Gastrocnemius medialis (tissue), 4 donors: ENCODE measurements at regions not wholly inside any gene's neighbourhood (a gene's known extent, or its start where the extent isn't known, plus 50 kb on each side); places are given as distances from the start of the nearest gene placed in this dataset.

Experiments used
- ATAC-seq, 2 donors: fragments of 150-250 bp; one replicate each; pipeline ENCODE4 v1.9.1; 2016
- DNase-seq, 2 donors: peaks; one replicate each; pipeline ENCODE4 v3.0.0-alpha.2; 2019
- H3K27ac ChIP-seq, 4 donors: fragments of 200-600 bp; sonication (generic); 1 replicate in 1 of 4; 2 replicates in 3 of 4; pipeline ENCODE4 v1.5.1; 2016 to 2018; ENCODE audit warnings: mild to moderate bottlenecking in 2 of 4, moderate library complexity in 1 of 4
- H3K27me3 ChIP-seq, 3 donors: fragments of 200-600 bp; sonication (generic) in 2 of 3; 1 replicate in 1 of 3; 2 replicates in 2 of 3; pipeline versions ENCODE4 v1.5.1 to v1.6.0; 2016 to 2019; ENCODE audit warnings: mild to moderate bottlenecking in 1 of 3, moderate library complexity in 1 of 3
- H3K36me3 ChIP-seq, 2 donors: fragments of 200-600 bp; sonication (generic) in 1 of 2; one replicate each; pipeline ENCODE4 v1.5.1; 2017 to 2018
- H3K4me1 ChIP-seq, 2 donors: fragments of 200-600 bp; sonication (generic) in 1 of 2; one replicate each; pipeline ENCODE4 v1.5.1; 2016 to 2017; ENCODE audit warnings: mild to moderate bottlenecking in 2 of 2
- H3K4me3 ChIP-seq, 4 donors: fragments of 200-600 bp; sonication (generic) in 3 of 4; 1 replicate in 1 of 4; 2 replicates in 3 of 4; pipeline ENCODE4 v1.5.1; 2016 to 2019; ENCODE audit warnings: mild to moderate bottlenecking in 2 of 4
- H3K9me3 ChIP-seq, 3 donors: fragments of 200-600 bp; sonication (generic) in 2 of 3; 1 replicate in 1 of 3; 2 replicates in 2 of 3; pipeline ENCODE4 v1.5.1; 2016 to 2019
- POLR2A ChIP-seq, 2 donors: fragments of 450-650 bp; IDR thresholded peaks; one replicate each; pipeline ENCODE4 v1.6.1; 2017; ENCODE audit warnings: antibody characterized with exemption in 2 of 2, mild to moderate bottlenecking in 2 of 2, moderate library complexity in 2 of 2
- in situ Hi-C, 4 donors: fragments of 200-750 bp; cut with MboI; loops; one replicate each; pipeline versions ENCODE4 v1.15.0 to v1.8.0; 2017; ENCODE audit warnings: low sequenced_read_pairs in 4 of 4
- intact Hi-C: fragments of 100-400 bp; cut with DNase I; formaldehyde crosslinking; loops from one replicate; pipeline ENCODE4 v1.15.1; 2023; ENCODE audit warnings: low total_unique reads
- TF ChIP-seq, protein P1 (sequence below), 5 experiments: fragments of 450-650 bp in 3 of 5; fragments of 200-600 bp in 2 of 5; sonication (generic) in 2 of 5; IDR thresholded peaks in 4 of 5; conservative IDR thresholded peaks in 1 of 5; 1 replicate in 4 of 5; 2 replicates in 1 of 5; pipeline ENCODE4 v1.5.1; 2016 to 2019; ENCODE audit warnings: antibody characterized with exemption in 5 of 5, mild to moderate bottlenecking in 3 of 5, moderate library complexity in 3 of 5

DNA sequence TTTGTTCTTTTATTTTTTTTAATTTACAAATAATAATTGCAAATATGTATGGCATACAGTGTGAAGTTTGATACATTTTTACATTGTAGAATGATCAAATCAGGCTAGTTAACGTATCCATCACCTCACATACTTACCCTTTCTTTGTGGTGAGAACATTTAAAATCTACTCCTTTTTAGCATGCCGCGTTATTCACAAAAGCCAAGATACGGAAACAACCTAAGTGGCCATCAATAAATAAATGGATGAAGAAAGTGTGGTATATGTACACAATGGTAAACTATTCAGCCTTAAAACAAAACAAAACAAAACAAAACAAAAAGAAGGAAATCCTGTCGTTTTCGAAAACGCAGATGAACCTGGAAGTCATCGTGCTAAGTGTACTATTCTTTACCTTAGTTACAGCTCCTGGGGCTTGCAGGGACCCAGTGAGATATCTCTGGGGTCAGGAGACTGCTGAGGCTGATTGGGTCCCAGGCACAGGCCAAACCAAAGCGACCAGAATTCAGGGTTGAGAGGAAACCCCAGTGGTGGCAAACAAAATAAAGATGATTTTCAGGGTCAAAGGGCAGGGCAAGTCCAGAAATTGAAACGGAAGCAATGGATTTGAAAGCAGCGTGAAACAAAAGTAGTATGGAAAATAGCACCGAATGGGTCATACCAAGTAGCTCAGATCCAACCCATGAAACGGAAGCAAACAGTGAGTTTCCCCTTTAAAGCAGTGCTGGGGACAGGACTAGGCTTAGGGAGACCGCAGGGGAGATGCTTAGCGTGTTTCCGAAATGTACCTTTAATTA, 188.2 kb downstream of the PLPP3 start:
- no peak overlapping the region for H3K4me3 ChIP-seq
- no peaks in the 10 kb centered on the region for H3K27me3 ChIP-seq
- H3K9me3 ChIP-seq: no peaks in the 10 kb centered on the region
- TF ChIP-seq POLR2A (IDR thresholded peaks at IDR 0.05): no peak
- TF ChIP-seq, protein P1, sequence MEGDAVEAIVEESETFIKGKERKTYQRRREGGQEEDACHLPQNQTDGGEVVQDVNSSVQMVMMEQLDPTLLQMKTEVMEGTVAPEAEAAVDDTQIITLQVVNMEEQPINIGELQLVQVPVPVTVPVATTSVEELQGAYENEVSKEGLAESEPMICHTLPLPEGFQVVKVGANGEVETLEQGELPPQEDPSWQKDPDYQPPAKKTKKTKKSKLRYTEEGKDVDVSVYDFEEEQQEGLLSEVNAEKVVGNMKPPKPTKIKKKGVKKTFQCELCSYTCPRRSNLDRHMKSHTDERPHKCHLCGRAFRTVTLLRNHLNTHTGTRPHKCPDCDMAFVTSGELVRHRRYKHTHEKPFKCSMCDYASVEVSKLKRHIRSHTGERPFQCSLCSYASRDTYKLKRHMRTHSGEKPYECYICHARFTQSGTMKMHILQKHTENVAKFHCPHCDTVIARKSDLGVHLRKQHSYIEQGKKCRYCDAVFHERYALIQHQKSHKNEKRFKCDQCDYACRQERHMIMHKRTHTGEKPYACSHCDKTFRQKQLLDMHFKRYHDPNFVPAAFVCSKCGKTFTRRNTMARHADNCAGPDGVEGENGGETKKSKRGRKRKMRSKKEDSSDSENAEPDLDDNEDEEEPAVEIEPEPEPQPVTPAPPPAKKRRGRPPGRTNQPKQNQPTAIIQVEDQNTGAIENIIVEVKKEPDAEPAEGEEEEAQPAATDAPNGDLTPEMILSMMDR (IDR thresholded peaks at IDR 0.05 in 4 of 5, conservative IDR thresholded peaks at IDR 0.05 in 1 of 5): no peak
- no peak for DNase-seq
- ATAC-seq: no peak
- intact Hi-C loops: no loop called here
- in situ Hi-C loops: no loop called here
- no peaks in the 10 kb centered on the region for H3K36me3 ChIP-seq
- H3K4me1 ChIP-seq: peaks cover 0 to 5% of the 10 kb centered on the region in 2 donors
- H3K27ac ChIP-seq: no peak overlapping the region

DNA sequence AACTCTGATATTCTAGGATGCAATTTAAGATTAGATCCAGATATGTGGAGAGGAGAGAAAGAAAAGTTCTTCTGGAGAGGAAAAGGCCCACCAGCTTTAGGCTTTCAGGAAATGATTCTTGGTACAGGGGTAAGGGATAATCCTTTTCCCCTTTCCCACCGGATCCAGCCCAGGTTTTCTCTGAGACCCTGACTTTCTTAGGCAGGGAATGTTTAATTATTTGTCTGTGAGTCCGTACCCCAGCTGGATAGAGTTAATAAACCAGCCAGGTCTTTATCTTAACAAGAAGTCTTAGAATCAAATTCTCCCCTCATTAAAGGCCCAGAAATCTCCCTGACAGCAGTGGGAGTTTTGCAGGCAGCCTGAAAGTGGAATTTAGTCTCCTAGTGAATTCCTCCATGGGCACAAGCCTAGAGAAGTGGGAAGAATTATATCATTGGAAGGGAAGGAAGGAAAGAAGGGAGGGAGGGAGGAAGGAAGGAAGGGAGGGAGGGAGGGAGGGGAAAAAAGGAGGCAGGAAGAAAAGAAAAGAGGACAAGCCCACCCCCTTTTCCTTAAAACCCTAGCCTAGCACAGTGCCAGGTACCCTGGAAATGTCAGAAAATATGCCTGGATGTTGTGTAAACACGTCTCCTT, 189.0 kb downstream of the PLPP3 start:
- no peaks in the 10 kb centered on the region for H3K9me3 ChIP-seq
- H3K36me3 ChIP-seq: no peaks in the 10 kb centered on the region
- no peak overlapping the region for H3K27ac ChIP-seq
- no peak overlapping the region for H3K4me3 ChIP-seq
- in situ Hi-C loops (no loop called here), intact Hi-C loops (no loop called here)
- DNase-seq: no peak
- TF ChIP-seq, protein P1 (IDR thresholded peaks at IDR 0.05 in 4 of 5, conservative IDR thresholded peaks at IDR 0.05 in 1 of 5): no peak
- no peak for TF ChIP-seq POLR2A (IDR thresholded peaks at IDR 0.05)
- no peaks in the 10 kb centered on the region for H3K27me3 ChIP-seq
- H3K4me1 ChIP-seq: peaks cover 0 to 4% of the 10 kb centered on the region in 2 donors
- no peak for ATAC-seq

DNA sequence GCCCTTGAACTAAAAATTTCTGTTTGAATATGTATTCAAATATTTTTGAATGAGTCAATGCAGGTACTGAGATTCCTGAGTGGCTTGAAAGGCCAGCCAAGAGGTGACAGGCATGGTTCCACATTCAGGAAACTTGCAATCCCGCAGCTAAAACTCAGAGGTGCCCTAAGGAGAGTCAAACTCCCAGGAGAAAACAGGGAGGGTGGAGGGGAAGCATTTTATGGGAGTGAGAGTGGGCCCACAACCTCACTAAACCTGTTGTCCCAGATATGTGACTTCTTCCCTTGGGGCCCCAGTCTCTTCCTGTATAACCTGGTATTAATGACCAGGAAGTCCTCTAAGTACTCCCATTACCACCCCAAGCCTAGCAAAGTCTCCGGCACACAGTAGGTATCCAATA, 189.6 kb downstream of the PLPP3 start:
- in situ Hi-C loops: no loop called here

DNA sequence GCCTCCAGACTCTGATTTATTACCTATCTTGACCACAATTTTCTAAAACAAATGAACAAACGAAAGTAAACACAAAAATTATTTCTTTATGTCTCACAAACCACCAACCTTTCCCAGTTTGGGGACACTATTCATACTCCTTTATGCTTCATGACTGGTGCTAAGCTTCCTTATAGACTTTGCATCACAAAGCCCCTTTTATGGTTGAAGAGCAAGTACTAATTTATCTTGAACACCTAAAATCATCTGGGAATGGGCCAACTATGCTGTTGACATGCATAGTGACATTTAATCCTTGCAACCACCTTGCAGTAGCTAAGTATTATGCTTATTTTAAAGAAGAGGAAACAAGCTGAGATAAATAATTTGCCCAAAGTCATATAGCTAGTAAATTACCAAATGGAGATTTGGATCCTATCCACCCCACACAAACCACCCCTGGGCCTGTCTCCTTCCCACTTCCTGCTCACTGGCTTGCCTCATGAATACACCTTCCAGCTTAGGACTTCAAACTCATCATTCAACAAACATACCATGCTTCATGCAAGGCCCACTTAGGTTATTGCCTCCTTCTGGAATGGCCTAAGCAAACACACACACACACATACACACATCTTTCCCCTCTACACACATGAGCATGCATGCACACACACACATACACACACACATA, 192.2 kb downstream of the PLPP3 start:
- no peak for TF ChIP-seq POLR2A (IDR thresholded peaks at IDR 0.05)
- TF ChIP-seq, protein P1 (IDR thresholded peaks at IDR 0.05 in 4 of 5, conservative IDR thresholded peaks at IDR 0.05 in 1 of 5): no peak
- Histone ChIP-seq H3K27ac (no peak overlapping the region), H3K27me3 (no peaks in the 10 kb centered on the region), H3K36me3 (no peaks in the 10 kb centered on the region), H3K4me1 (no peaks in the 10 kb centered on the region), H3K4me3 (no peak overlapping the region), H3K9me3 (no peaks in the 10 kb centered on the region)
- intact Hi-C loops (no loop called here), in situ Hi-C loops (no loop called here)
- DNase-seq (no peak), ATAC-seq (no peak)

More for the DNA sequence above, 189.6 kb downstream of the PLPP3 start:
- Histone ChIP-seq H3K9me3 (no peaks in the 10 kb centered on the region), H3K4me1 (peaks cover 0 to 4% of the 10 kb centered on the region in 2 donors), H3K36me3 (no peaks in the 10 kb centered on the region), H3K4me3 (no peak overlapping the region), H3K27ac (no peak overlapping the region), H3K27me3 (no peaks in the 10 kb centered on the region)
- TF ChIP-seq, protein P1 (IDR thresholded peaks at IDR 0.05 in 4 of 5, conservative IDR thresholded peaks at IDR 0.05 in 1 of 5): no peak
- TF ChIP-seq POLR2A (IDR thresholded peaks at IDR 0.05): no peak
- no peak for ATAC-seq
- intact Hi-C loops: loop anchor here (2.0 kb wide), 1 partner anchor 19 kb away; no protein-coding TSS in a partner anchor
- DNase-seq: no peak
